Retinal pigment epithelial cell (primary cell): ENCODE measurements at regions not wholly inside any gene's neighbourhood (a gene's known extent, or its start where the extent isn't known, plus 50 kb on each side); places are given as distances from the start of the nearest gene placed in this dataset.

Experiments
- DNase-seq: peaks from one replicate; pipeline ENCODE4 v3.0.0-alpha.2; 2010; ENCODE audit warnings: low read depth
- H3K4me3 ChIP-seq: 2 replicates; pipeline ENCODE4 v1.5.1; 2011; ENCODE audit warnings: mild to moderate bottlenecking, low read length, control low read depth, moderate library complexity
- CTCF ChIP-seq: conservative IDR thresholded peaks from 2 replicates; pipeline ENCODE4 v1.5.1; 2011; ENCODE audit warnings: low read depth, low read length, control low read depth, inconsistent platforms

- DNase-seq, result no peak
- no peak overlapping the region for H3K4me3 ChIP-seq
- no peak for TF ChIP-seq CTCF
These were observed 346.3 kb downstream of the LRATD1 start for GRCh38 chr2:14978845-14979244.

- TF ChIP-seq CTCF, result no peak
- DNase-seq, result no peak
- H3K4me3 ChIP-seq, result no peak overlapping the region
These were observed 350.3 kb downstream of the LRATD1 start for GRCh38 chr2:14982790-14983189.

GRCh38 chr2:14988600-14988999, 356.1 kb downstream of the LRATD1 start:
- no peak for DNase-seq
- H3K4me3 ChIP-seq, result no peak overlapping the region
- no peak for TF ChIP-seq CTCF

GRCh38 chr2:14991723-14992122, 359.2 kb downstream of the LRATD1 start:
- no peak for TF ChIP-seq CTCF
- no peak for DNase-seq
- H3K4me3 ChIP-seq, result no peak overlapping the region

- no peak overlapping the region for H3K4me3 ChIP-seq
- TF ChIP-seq CTCF, result no peak
- DNase-seq, result no peak
These were observed 362.2 kb downstream of the LRATD1 start for GRCh38 chr2:14994721-14995120.

- DNase-seq, result no peak
- TF ChIP-seq CTCF, result no peak
- H3K4me3 ChIP-seq, result no peak overlapping the region
These were observed 364.0 kb downstream of the LRATD1 start for GRCh38 chr2:14996351-14997014.

GRCh38 chr2:14998546-14998945, 366.0 kb downstream of the LRATD1 start:
- no peak for DNase-seq
- H3K4me3 ChIP-seq, result no peak overlapping the region
- no peak for TF ChIP-seq CTCF
